Upper lobe of left lung (tissue), 6 donors: ENCODE measurements at regions not wholly inside any gene's neighbourhood (a gene's known extent, or its start where the extent isn't known, plus 50 kb on each side); places are given as distances from the start of the nearest gene placed in this dataset.

ENCODE experiments used
- ATAC-seq, 2 donors: fragments of 200-7000 bp; cut with Tn5 transposase; one replicate each; pipeline ENCODE4 v1.9.1; 2022; ENCODE audit warnings: mild to moderate bottlenecking in 2 of 2, moderate library complexity in 2 of 2; ENCODE audit not compliant: low FRiP score in 2 of 2
- DNase-seq, 2 donors: peaks; one replicate each; pipeline ENCODE4 v3.0.0-alpha.2; 2019 to 2020
- H3K27ac ChIP-seq, 4 donors: fragments of 200-600 bp; sonication (generic); one replicate each; pipeline ENCODE4 v1.5.1; 2016 to 2019
- H3K27me3 ChIP-seq, 4 donors: fragments of 200-600 bp; sonication (generic); one replicate each; pipeline ENCODE4 v1.5.1; 2017 to 2019
- H3K36me3 ChIP-seq, 4 donors: fragments of 200-600 bp; sonication (generic); one replicate each; pipeline ENCODE4 v1.5.1; 2016 to 2019
- H3K4me1 ChIP-seq, 4 donors: fragments of 200-600 bp; sonication (generic); one replicate each; pipeline ENCODE4 v1.5.1; 2018 to 2019
- H3K4me3 ChIP-seq, 4 donors: fragments of 200-600 bp; sonication (generic); one replicate each; pipeline ENCODE4 v1.5.1; 2017 to 2019; ENCODE audit warnings: mild to moderate bottlenecking in 2 of 4, moderate library complexity in 1 of 4
- H3K9me3 ChIP-seq, 4 donors: fragments of 200-600 bp; sonication (generic); one replicate each; pipeline ENCODE4 v1.5.1; 2018 to 2019
- EP300 ChIP-seq, 4 donors: sonication (generic); formaldehyde crosslinking; IDR thresholded peaks; one replicate each; pipeline ENCODE4 v1.5.1; 2017; ENCODE audit warnings: antibody characterized with exemption in 4 of 4, control low read depth in 2 of 4
- POLR2A ChIP-seq, 4 donors: fragments of 450-650 bp; IDR thresholded peaks; one replicate each; pipeline ENCODE4 v1.5.1; 2016 to 2017; ENCODE audit warnings: antibody characterized with exemption in 4 of 4, mild to moderate bottlenecking in 2 of 4
- POLR2AphosphoS5 ChIP-seq, 2 donors: sonication (generic); formaldehyde crosslinking; IDR thresholded peaks; one replicate each; pipeline ENCODE4 v1.5.1; 2017; ENCODE audit warnings: antibody characterized with exemption in 2 of 2
- WGBS, 2 donors: methylation state at CpG; one replicate each; pipeline ENCODE4 v1.1.5; 2017 to 2018; 5-methylcytosine and 5-hydroxymethylcytosine counted together
- TF ChIP-seq, protein P1 (sequence below), 6 experiments: fragments of 450-650 bp in 4 of 6; fragments of 200-600 bp in 2 of 6; sonication (generic) in 2 of 6; IDR thresholded peaks; one replicate each; pipeline ENCODE4 v1.5.1; 2016 to 2019; ENCODE audit warnings: antibody characterized with exemption in 6 of 6
- donor health status: DM: no; HTN: no; CAD: no; lungs with moderate emphysema.
- donor health status: DM: no; HTN: yes; CAD: no; lungs with severe emphysema.

GRCh38 chr4:53693408-53693807 is 102.1 kb upstream of the LNX1 start:
- no peak for ATAC-seq
- WGBS, 2 donors, result 76 to 85% methylated on average over 4 of the region's 4 CpGs
- H3K27ac ChIP-seq, result no peak overlapping the region

GRCh38 chr4:53688186-53688790 is 97.0 kb upstream of the LNX1 start:
- H3K4me1 ChIP-seq, result no peaks in the 10 kb centered on the region
- WGBS, 2 donors, result 50 to 57% methylated on average over 2 of the region's 2 CpGs
- TF ChIP-seq EP300 (IDR thresholded peaks at IDR 0.05) (no peak), POLR2AphosphoS5 (IDR thresholded peaks at IDR 0.05) (peak in 1 of 2 donors; percentile 24), POLR2A (IDR thresholded peaks at IDR 0.05) (no peak)
- TF ChIP-seq, protein P1, sequence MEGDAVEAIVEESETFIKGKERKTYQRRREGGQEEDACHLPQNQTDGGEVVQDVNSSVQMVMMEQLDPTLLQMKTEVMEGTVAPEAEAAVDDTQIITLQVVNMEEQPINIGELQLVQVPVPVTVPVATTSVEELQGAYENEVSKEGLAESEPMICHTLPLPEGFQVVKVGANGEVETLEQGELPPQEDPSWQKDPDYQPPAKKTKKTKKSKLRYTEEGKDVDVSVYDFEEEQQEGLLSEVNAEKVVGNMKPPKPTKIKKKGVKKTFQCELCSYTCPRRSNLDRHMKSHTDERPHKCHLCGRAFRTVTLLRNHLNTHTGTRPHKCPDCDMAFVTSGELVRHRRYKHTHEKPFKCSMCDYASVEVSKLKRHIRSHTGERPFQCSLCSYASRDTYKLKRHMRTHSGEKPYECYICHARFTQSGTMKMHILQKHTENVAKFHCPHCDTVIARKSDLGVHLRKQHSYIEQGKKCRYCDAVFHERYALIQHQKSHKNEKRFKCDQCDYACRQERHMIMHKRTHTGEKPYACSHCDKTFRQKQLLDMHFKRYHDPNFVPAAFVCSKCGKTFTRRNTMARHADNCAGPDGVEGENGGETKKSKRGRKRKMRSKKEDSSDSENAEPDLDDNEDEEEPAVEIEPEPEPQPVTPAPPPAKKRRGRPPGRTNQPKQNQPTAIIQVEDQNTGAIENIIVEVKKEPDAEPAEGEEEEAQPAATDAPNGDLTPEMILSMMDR (IDR thresholded peaks at IDR 0.05), result no peak
- no peaks in the 10 kb centered on the region for H3K36me3 ChIP-seq
- no peak overlapping the region for H3K27ac ChIP-seq
- no peak overlapping the region for H3K4me3 ChIP-seq
- ATAC-seq, result peak in 1 of 2 donors; percentile 85
- H3K9me3 ChIP-seq, result no peaks in the 10 kb centered on the region
- no peak for DNase-seq
- no peaks in the 10 kb centered on the region for H3K27me3 ChIP-seq

More at GRCh38 chr4:53693408-53693807, 102.1 kb upstream of the LNX1 start:
- Histone ChIP-seq H3K36me3 (no peaks in the 10 kb centered on the region), H3K27me3 (no peaks in the 10 kb centered on the region), H3K4me3 (no peak overlapping the region), H3K9me3 (no peaks in the 10 kb centered on the region), H3K4me1 (no peaks in the 10 kb centered on the region)
- DNase-seq, result no peak
- TF ChIP-seq POLR2AphosphoS5 (IDR thresholded peaks at IDR 0.05) (no peak), EP300 (IDR thresholded peaks at IDR 0.05) (no peak), POLR2A (IDR thresholded peaks at IDR 0.05) (no peak)
- TF ChIP-seq, protein P1 (IDR thresholded peaks at IDR 0.05), result no peak

GRCh38 chr4:53686521-53686920 is 95.2 kb upstream of the LNX1 start:
- Histone ChIP-seq H3K36me3 (no peaks in the 10 kb centered on the region), H3K4me1 (no peaks in the 10 kb centered on the region), H3K9me3 (no peaks in the 10 kb centered on the region), H3K27me3 (no peaks in the 10 kb centered on the region), H3K27ac (no peak overlapping the region), H3K4me3 (no peak overlapping the region)
- no peak for TF ChIP-seq POLR2AphosphoS5 (IDR thresholded peaks at IDR 0.05)
- TF ChIP-seq, protein P1 (IDR thresholded peaks at IDR 0.05), result no peak
- TF ChIP-seq EP300 (IDR thresholded peaks at IDR 0.05), result no peak
- TF ChIP-seq POLR2A (IDR thresholded peaks at IDR 0.05), result no peak
- WGBS, 2 donors, result 94 to 95% methylated on average over 1 of the region's 1 CpG
- ATAC-seq, result no peak
- DNase-seq, result no peak

GRCh38 chr4:53684136-53685130 is 93.1 kb upstream of the LNX1 start:
- TF ChIP-seq POLR2AphosphoS5 (IDR thresholded peaks at IDR 0.05), result no peak
- TF ChIP-seq, protein P1 (IDR thresholded peaks at IDR 0.05), result no peak
- TF ChIP-seq POLR2A (IDR thresholded peaks at IDR 0.05), result no peak
- no peak for DNase-seq
- Histone ChIP-seq H3K9me3 (no peaks in the 10 kb centered on the region), H3K27ac (no peak overlapping the region), H3K36me3 (no peaks in the 10 kb centered on the region), H3K4me1 (no peaks in the 10 kb centered on the region), H3K4me3 (no peak overlapping the region), H3K27me3 (no peaks in the 10 kb centered on the region)
- no peak for ATAC-seq
- WGBS, 2 donors, result 71 to 74% methylated on average over 6 of the region's 6 CpGs
